ENCODE measurements at regions not wholly inside any gene's neighbourhood (a gene's known extent, or its start where the extent isn't known, plus 50 kb on each side); places are given as distances from the start of the nearest gene placed in this dataset.

GRCh38 chr10:62719061-62719460, 85.5 kb upstream of the ADO start:
- DNase-seq, result no peak

GRCh38 chr10:62721687-62722086, 82.8 kb upstream of the ADO start:
- no peak for DNase-seq

GRCh38 chr10:62723375-62723774, 81.1 kb upstream of the ADO start:
- no peak for DNase-seq

- no peak for DNase-seq
These were observed 80.1 kb upstream of the ADO start for GRCh38 chr10:62724465-62724864.

GRCh38 chr10:62726142-62726541, 78.4 kb upstream of the ADO start:
- no peak for DNase-seq

- no peak for DNase-seq
These were observed 77.9 kb upstream of the ADO start for GRCh38 chr10:62726638-62727037.

GRCh38 chr10:62727934-62728333, 76.6 kb upstream of the ADO start:
- no peak for DNase-seq

- no peak for DNase-seq
These were observed 76.0 kb upstream of the ADO start for GRCh38 chr10:62728479-62728878.

- DNase-seq, result peak; percentile 44
These were observed 71.5 kb upstream of the ADO start for GRCh38 chr10:62732841-62733653.

GRCh38 chr10:62733654-62734293, 70.7 kb upstream of the ADO start:
- DNase-seq, result no peak

GRCh38 chr10:62734781-62735463, 69.6 kb upstream of the ADO start:
- DNase-seq, result no peak

- DNase-seq, result no peak
These were observed 68.9 kb upstream of the ADO start for GRCh38 chr10:62735464-62736167.

GRCh38 chr10:62736168-62736546, 68.4 kb upstream of the ADO start:
- no peak for DNase-seq

- no peak for DNase-seq
These were observed 65.6 kb upstream of the ADO start for GRCh38 chr10:62738916-62739315.

GRCh38 chr10:62740885-62741745, 63.4 kb upstream of the ADO start:
- DNase-seq, result no peak

- DNase-seq, result no peak
These were observed 62.5 kb upstream of the ADO start for GRCh38 chr10:62741996-62742395.

- no peak for DNase-seq
These were observed 61.9 kb upstream of the ADO start for GRCh38 chr10:62742536-62743061.

- DNase-seq, result no peak
These were observed 60.4 kb upstream of the ADO start for GRCh38 chr10:62744136-62744535.

- no peak for DNase-seq
These were observed 58.9 kb upstream of the ADO start for GRCh38 chr10:62745581-62745980.

GRCh38 chr10:62746951-62747729, 57.4 kb upstream of the ADO start:
- no peak for DNase-seq

- no peak for DNase-seq
These were observed 56.1 kb upstream of the ADO start for GRCh38 chr10:62748386-62748785.

Data from activated CD4-positive, alpha-beta T cell treated with anti-CD3 and anti-CD28 coated beads, Interleukin-2, amount 50 U/mL, for 1 hour (primary cell).